Astrocyte of the spinal cord (primary cell): ENCODE measurements at regions not wholly inside any gene's neighbourhood (a gene's known extent, or its start where the extent isn't known, plus 50 kb on each side); places are given as distances from the start of the nearest gene placed in this dataset.

ENCODE experiments used
- DNase-seq: peaks from one replicate; pipeline ENCODE4 v3.0.0; 2011; ENCODE audit warnings: low read depth, low spot score
- H3K4me3 ChIP-seq: 2 replicates; pipeline ENCODE4 v1.5.1; 2011; ENCODE audit warnings: low read depth, mild to moderate bottlenecking, low read length, moderate library complexity
- CTCF ChIP-seq: IDR thresholded peaks from 2 replicates; pipeline ENCODE4 v1.5.1; 2012; ENCODE audit warnings: low read depth, mild to moderate bottlenecking, low read length, inconsistent platforms
- in situ Hi-C: cut with HindIII; loops from 2 replicates; pipeline ENCODE4 v1.10.0; 2017; ENCODE audit warnings: low sequenced_read_pairs

- in situ Hi-C loops: no loop called here
- no peak for DNase-seq
- TF ChIP-seq CTCF: no peak
- H3K4me3 ChIP-seq: no peak overlapping the region
Observed at GRCh38 chr7:110010359-110010758, 1080.6 kb upstream of the LRRN3 start.

GRCh38 chr7:110017405-110017804, 1073.5 kb upstream of the LRRN3 start:
- in situ Hi-C loops: no loop called here
- DNase-seq: no peak
- H3K4me3 ChIP-seq: no peak overlapping the region
- no peak for TF ChIP-seq CTCF

GRCh38 chr7:110027385-110027784, 1063.5 kb upstream of the LRRN3 start:
- no peak for DNase-seq
- H3K4me3 ChIP-seq: no peak overlapping the region
- no peak for TF ChIP-seq CTCF
- in situ Hi-C loops: no loop called here

GRCh38 chr7:110043519-110043918, 1047.4 kb upstream of the LRRN3 start:
- peak; percentile 31 for DNase-seq
- in situ Hi-C loops: no loop called here
- no peak for TF ChIP-seq CTCF
- H3K4me3 ChIP-seq: no peak overlapping the region

GRCh38 chr7:110050785-110051184, 1040.1 kb upstream of the LRRN3 start:
- in situ Hi-C loops: no loop called here
- DNase-seq: peak; percentile 36
- TF ChIP-seq CTCF: no peak
- H3K4me3 ChIP-seq: no peak overlapping the region

GRCh38 chr7:110051372-110051771, 1039.6 kb upstream of the LRRN3 start:
- TF ChIP-seq CTCF: no peak
- in situ Hi-C loops: no loop called here
- DNase-seq: no peak
- H3K4me3 ChIP-seq: no peak overlapping the region

- in situ Hi-C loops: no loop called here
- DNase-seq: no peak
- TF ChIP-seq CTCF: no peak
- H3K4me3 ChIP-seq: no peak overlapping the region
Observed at GRCh38 chr7:110056331-110056730, 1034.6 kb upstream of the LRRN3 start.
